GM19438 (cell line): ENCODE measurements at regions not wholly inside any gene's neighbourhood (a gene's known extent, or its start where the extent isn't known, plus 50 kb on each side); places are given as distances from the start of the nearest gene placed in this dataset.
"Not testable (repeated sequence)": the region's sequence is repeated elsewhere in the genome, so short reads cannot be mapped to it uniquely, and the experiment has no call there.

ENCODE experiments used
- ATAC-seq: cut with Tn5 transposase; IDR thresholded peaks from one replicate; pipeline ENCODE4 v1.9.1; 2021; ENCODE audit warnings: low read depth; ENCODE audit not compliant: unreplicated experiment

GRCh38 chr7:114802632-114803031, 119.3 kb upstream of the MDFIC start:
- ATAC-seq = no peak

- no peak for ATAC-seq
Observed at GRCh38 chr7:114806590-114807162, 115.2 kb upstream of the MDFIC start.

GRCh38 chr7:114812570-114812969, 109.3 kb upstream of the MDFIC start:
- no peak for ATAC-seq

GRCh38 chr7:114813624-114814023, 108.3 kb upstream of the MDFIC start:
- no peak for ATAC-seq

GRCh38 chr7:114817036-114817435, 104.9 kb upstream of the MDFIC start:
- ATAC-seq = not testable (repeated sequence)

- ATAC-seq = no peak
Observed at GRCh38 chr7:114818501-114818900, 103.4 kb upstream of the MDFIC start.

GRCh38 chr7:114819616-114820362, 102.1 kb upstream of the MDFIC start:
- no peak for ATAC-seq

GRCh38 chr7:114821030-114821900, 100.6 kb upstream of the MDFIC start:
- ATAC-seq = no peak

GRCh38 chr7:114822131-114822530, 99.8 kb upstream of the MDFIC start:
- no peak for ATAC-seq

- no peak for ATAC-seq
Observed at GRCh38 chr7:114822844-114823243, 99.0 kb upstream of the MDFIC start.

- no peak for ATAC-seq
Observed at GRCh38 chr7:114823290-114823689, 98.6 kb upstream of the MDFIC start.

- no peak for ATAC-seq
Observed at GRCh38 chr7:114825423-114825951, 96.4 kb upstream of the MDFIC start.

- no peak for ATAC-seq
Observed at GRCh38 chr7:114830952-114831351, 90.9 kb upstream of the MDFIC start.

GRCh38 chr7:114832906-114833595, 88.8 kb upstream of the MDFIC start:
- peak; percentile 76 for ATAC-seq

GRCh38 chr7:114835303-114835702, 86.6 kb upstream of the MDFIC start:
- ATAC-seq = no peak

- no peak for ATAC-seq
Observed at GRCh38 chr7:114835861-114836260, 86.0 kb upstream of the MDFIC start.

- no peak for ATAC-seq
Observed at GRCh38 chr7:114842551-114843065, 79.3 kb upstream of the MDFIC start.

- no peak for ATAC-seq
Observed at GRCh38 chr7:114843102-114843501, 78.8 kb upstream of the MDFIC start.

GRCh38 chr7:114851406-114852061, 70.4 kb upstream of the MDFIC start:
- ATAC-seq = no peak

- ATAC-seq = no peak
Observed at GRCh38 chr7:114852293-114852692, 69.6 kb upstream of the MDFIC start.
